Psoas muscle (tissue), 7 donors: ENCODE measurements at regions not wholly inside any gene's neighbourhood (a gene's known extent, or its start where the extent isn't known, plus 50 kb on each side); places are given as distances from the start of the nearest gene placed in this dataset.

ENCODE experiments used
- ATAC-seq, 4 donors: fragments of 200-7000 bp; cut with Tn5 transposase; one replicate each; pipeline ENCODE4 v1.9.1; 2020; ENCODE audit warnings: moderate library complexity in 3 of 4, mild to moderate bottlenecking in 2 of 4
- DNase-seq, 2 donors: peaks; one replicate each; pipeline ENCODE4 v3.0.0-alpha.2; 2020
- H3K27ac ChIP-seq: fragments of 200-600 bp; one replicate; pipeline ENCODE4 v1.8.0; 2022
- H3K27me3 ChIP-seq, 3 donors: fragments of 200-600 bp in 1 of 3; one replicate each; pipeline versions ENCODE4 v1.6.1 to v1.8.0; 2013 to 2022; ENCODE audit warnings: low read length in 2 of 3, mild to moderate bottlenecking in 2 of 3, moderate library complexity in 1 of 3; ENCODE audit not compliant: insufficient read depth in 3 of 3
- H3K36me3 ChIP-seq, 2 donors: fragments of 200-600 bp in 1 of 2; one replicate each; pipeline versions ENCODE4 v1.6.1 to v1.8.0; 2013 to 2022; ENCODE audit warnings: low read depth in 1 of 2, mild to moderate bottlenecking in 1 of 2, moderate library complexity in 1 of 2; ENCODE audit not compliant: insufficient read depth in 1 of 2
- H3K4me1 ChIP-seq: fragments of 200-600 bp; one replicate; pipeline ENCODE4 v1.8.0; 2022
- H3K4me3 ChIP-seq: fragments of 200-600 bp; one replicate; pipeline ENCODE4 v1.8.0; 2022; ENCODE audit warnings: mild to moderate bottlenecking
- H3K9me3 ChIP-seq: fragments of 200-600 bp; one replicate; pipeline ENCODE4 v1.8.0; 2022
- CTCF ChIP-seq: fragments of 200-600 bp; IDR thresholded peaks from one replicate; pipeline ENCODE4 v1.8.0; 2022; ENCODE audit warnings: antibody characterized with exemption
- WGBS, 3 donors: extraction: QIAGEN DNeasy Blood & Tissue Kit; methylation state at CpG; one replicate each; pipeline versions ENCODE4 v1.1.6 to v1.1.7; 2013; 5-methylcytosine and 5-hydroxymethylcytosine counted together
- intact Hi-C, 2 donors: fragments of 100-400 bp; cut with DNase I; formaldehyde crosslinking; loops; one replicate each; pipeline versions ENCODE4 v1.11.0 to v1.14.2; 2022
- donor health status: healthy with polysubstance abuse.
- donor health status: DM: no; HTN: no; CAD: no; lungs with moderate emphysema.
- donor health status: Bipolar disorder and iron deficiency.
- donor health status: healthy.
- donor health status: DM: yes; HTN: yes; CAD: no.
- donor health status: DM: no; HTN: no; CAD: no.
- donor health status: DM: yes; HTN: yes; CAD: no.

- H3K36me3 ChIP-seq = no peaks in the 10 kb centered on the region
- no peak for TF ChIP-seq CTCF
- no peak overlapping the region for H3K27ac ChIP-seq
- ATAC-seq (no peak), DNase-seq (no peak)
- no peaks in the 10 kb centered on the region for H3K4me1 ChIP-seq
- intact Hi-C loops = no loop called here
- 79 to 82% (median 80%) methylated on average over 2 of the region's 2 CpGs for WGBS, 3 donors
- no peaks in the 10 kb centered on the region for H3K27me3 ChIP-seq
- H3K9me3 ChIP-seq = no peaks in the 10 kb centered on the region
- no peak overlapping the region for H3K4me3 ChIP-seq
Observed at GRCh38 chr1:198856601-198857000, 217.8 kb downstream of the PTPRC start.

- H3K27me3 ChIP-seq = no peaks in the 10 kb centered on the region
- H3K4me3 ChIP-seq = no peak overlapping the region
- no peaks in the 10 kb centered on the region for H3K4me1 ChIP-seq
- DNase-seq (no peak), ATAC-seq (no peak)
- TF ChIP-seq CTCF = no peak
- H3K27ac ChIP-seq = no peak overlapping the region
- 93 to 97% (median 95%) methylated on average over 2 of the region's 2 CpGs for WGBS, 3 donors
- no peaks in the 10 kb centered on the region for H3K36me3 ChIP-seq
- H3K9me3 ChIP-seq = no peaks in the 10 kb centered on the region
- intact Hi-C loops = no loop called here
Observed at GRCh38 chr1:198858033-198858432, 219.2 kb downstream of the PTPRC start.

GRCh38 chr1:198860371-198860770 is 221.5 kb downstream of the PTPRC start:
- no peak for DNase-seq
- 61 to 66% (median 66%) methylated on average over 2 of the region's 2 CpGs for WGBS, 3 donors
- no peak for TF ChIP-seq CTCF
- no peak overlapping the region for H3K4me3 ChIP-seq
- no peaks in the 10 kb centered on the region for H3K27me3 ChIP-seq
- H3K9me3 ChIP-seq = no peaks in the 10 kb centered on the region
- no peaks in the 10 kb centered on the region for H3K36me3 ChIP-seq
- peaks cover 8% of the 10 kb centered on the region for H3K4me1 ChIP-seq
- ATAC-seq = no peak
- intact Hi-C loops = no loop called here
- H3K27ac ChIP-seq = no peak overlapping the region

- DNase-seq = no peak
- no peak for TF ChIP-seq CTCF
- WGBS, 3 donors = 63 to 92% (median 89%) methylated on average over 2 of the region's 2 CpGs
- Histone ChIP-seq H3K9me3 (no peaks in the 10 kb centered on the region), H3K4me1 (peaks cover 10% of the 10 kb centered on the region), H3K4me3 (no peak overlapping the region), H3K27me3 (no peaks in the 10 kb centered on the region), H3K36me3 (no peaks in the 10 kb centered on the region), H3K27ac (no peak overlapping the region)
- ATAC-seq = no peak
- intact Hi-C loops = no loop called here
Observed at GRCh38 chr1:198861636-198862035, 222.8 kb downstream of the PTPRC start.

GRCh38 chr1:198864695-198865094 is 225.9 kb downstream of the PTPRC start:
- 27 to 31% (median 28%) methylated on average over 4 of the region's 4 CpGs for WGBS, 3 donors
- ATAC-seq (peak; percentile 49 to 77 (median 66)), DNase-seq (no peak)
- Histone ChIP-seq H3K4me1 (peaks cover 10% of the 10 kb centered on the region), H3K27me3 (no peaks in the 10 kb centered on the region), H3K36me3 (no peaks in the 10 kb centered on the region), H3K9me3 (no peaks in the 10 kb centered on the region), H3K4me3 (peak overlapping the region; percentile 6), H3K27ac (peak overlapping the region; percentile 26)
- TF ChIP-seq CTCF = no peak
- intact Hi-C loops = no loop called here
